ENCODE measurements at regions not wholly inside any gene's neighbourhood (a gene's known extent, or its start where the extent isn't known, plus 50 kb on each side); places are given as distances from the start of the nearest gene placed in this dataset.

DNA sequence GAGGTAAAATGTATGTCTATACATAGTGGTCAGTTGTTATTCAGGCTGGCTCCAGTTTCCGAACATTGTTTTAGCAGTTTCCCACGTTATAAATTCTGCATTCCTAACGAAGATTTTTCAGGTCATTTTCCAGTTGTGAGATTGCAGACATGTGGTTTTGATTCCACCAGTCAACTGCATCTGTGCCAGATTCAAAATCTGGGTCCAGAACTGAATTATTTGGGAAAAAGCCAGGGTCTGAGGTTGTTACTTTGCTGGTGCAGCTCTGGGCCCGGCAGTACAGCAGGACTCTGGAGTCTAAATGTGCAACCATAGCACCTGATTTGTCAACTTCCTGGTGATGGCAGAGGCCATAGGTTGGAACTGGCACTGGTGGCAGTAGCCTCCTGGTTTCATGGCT, 105.7 kb upstream of the MEGF10 start:
- Histone ChIP-seq H3K36me3 (ENCODE audit: insufficient read depth) (no peaks in the 10 kb centered on the region), H3K9ac (no peak overlapping the region), H3K27ac (no peak overlapping the region), H4K20me1 (ENCODE audit: insufficient read depth) (no peaks in the 10 kb centered on the region), H3K4me1 (ENCODE audit: low read depth, poor library complexity, severe bottlenecking) (peaks cover 2% of the 10 kb centered on the region), H2AFZ (ENCODE audit: low read depth) (no peak overlapping the region), H3K4me3 (IDR thresholded peaks at IDR 0.05; ENCODE audit: insufficient read depth, low read depth, low read length) (no peak overlapping the region), H3K79me2 (ENCODE audit: insufficient read depth, low read depth) (no peaks in the 10 kb centered on the region), H3K27me3 (ENCODE audit: insufficient read depth, low read depth) (no peaks in the 10 kb centered on the region), H3K4me2 (no peak overlapping the region)
- TF ChIP-seq CTCF (conservative IDR thresholded peaks at IDR 0.05; ENCODE audit: low read depth, low read length), result no peak

GRCh38 chr5:127186657-127187056, 103.9 kb upstream of the MEGF10 start:
- H3K4me2 ChIP-seq, result no peak overlapping the region
- no peak overlapping the region for H3K27ac ChIP-seq
- no peak for TF ChIP-seq CTCF (conservative IDR thresholded peaks at IDR 0.05; ENCODE audit: low read depth, low read length)
- H3K4me3 ChIP-seq (IDR thresholded peaks at IDR 0.05; ENCODE audit: insufficient read depth, low read depth, low read length), result no peak overlapping the region
- H4K20me1 ChIP-seq (ENCODE audit: insufficient read depth), result no peaks in the 10 kb centered on the region
- H3K4me1 ChIP-seq (ENCODE audit: low read depth, poor library complexity, severe bottlenecking), result no peaks in the 10 kb centered on the region
- H3K36me3 ChIP-seq (ENCODE audit: insufficient read depth), result no peaks in the 10 kb centered on the region
- no peak overlapping the region for H2AFZ ChIP-seq (ENCODE audit: low read depth)
- H3K27me3 ChIP-seq (ENCODE audit: insufficient read depth, low read depth), result no peaks in the 10 kb centered on the region
- H3K9ac ChIP-seq, result no peak overlapping the region
- H3K79me2 ChIP-seq (ENCODE audit: insufficient read depth, low read depth), result no peaks in the 10 kb centered on the region

DNA sequence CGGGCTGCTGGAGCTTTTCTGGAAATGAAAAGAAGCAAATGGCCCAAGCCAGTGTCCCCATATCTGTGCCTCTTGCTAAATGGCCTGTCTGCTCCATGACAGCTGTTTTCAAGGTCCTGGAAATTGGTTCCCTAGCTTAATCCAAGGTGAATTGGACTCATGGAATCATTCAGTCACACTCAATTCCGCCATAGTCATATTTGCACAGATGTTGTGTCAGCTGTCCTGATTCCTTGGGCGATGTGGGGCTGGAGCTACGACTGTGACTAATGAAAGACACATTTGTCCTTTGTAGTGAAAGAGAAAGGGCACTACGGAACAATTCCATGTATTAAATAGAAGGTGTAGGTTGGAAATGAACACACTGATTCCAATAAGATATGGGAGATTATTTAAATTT, 102.9 kb upstream of the MEGF10 start:
- Histone ChIP-seq H3K4me1 (ENCODE audit: low read depth, poor library complexity, severe bottlenecking) (no peaks in the 10 kb centered on the region), H3K4me3 (IDR thresholded peaks at IDR 0.05; ENCODE audit: insufficient read depth, low read depth, low read length) (no peak overlapping the region), H3K79me2 (ENCODE audit: insufficient read depth, low read depth) (no peaks in the 10 kb centered on the region), H4K20me1 (ENCODE audit: insufficient read depth) (no peaks in the 10 kb centered on the region), H3K36me3 (ENCODE audit: insufficient read depth) (no peaks in the 10 kb centered on the region), H3K9ac (no peak overlapping the region), H3K4me2 (no peak overlapping the region), H2AFZ (ENCODE audit: low read depth) (no peak overlapping the region), H3K27me3 (ENCODE audit: insufficient read depth, low read depth) (no peaks in the 10 kb centered on the region), H3K27ac (no peak overlapping the region)
- no peak for TF ChIP-seq CTCF (conservative IDR thresholded peaks at IDR 0.05; ENCODE audit: low read depth, low read length)

DNA sequence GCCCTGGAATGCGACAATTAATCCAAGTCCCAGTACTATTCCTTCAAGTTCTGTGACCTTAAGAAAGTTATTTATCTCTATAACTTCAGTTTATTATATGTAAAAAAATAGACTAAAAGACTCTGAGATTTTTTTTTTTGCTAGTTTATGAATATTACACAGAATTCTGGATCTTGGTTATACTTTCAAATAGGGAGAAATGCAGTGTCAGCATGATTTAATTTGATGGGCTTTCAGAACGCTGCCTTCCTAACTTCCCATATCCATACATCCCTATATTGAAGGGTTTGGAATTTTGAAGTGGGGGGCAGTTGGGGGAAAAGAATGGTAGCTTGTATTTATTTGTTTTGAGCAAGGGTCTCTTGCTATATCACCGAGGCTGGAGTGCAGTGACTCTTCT, 98.4 kb upstream of the MEGF10 start:
- Histone ChIP-seq H3K27ac (no peak overlapping the region), H3K27me3 (ENCODE audit: insufficient read depth, low read depth) (no peaks in the 10 kb centered on the region), H3K36me3 (ENCODE audit: insufficient read depth) (no peaks in the 10 kb centered on the region), H3K4me2 (no peak overlapping the region), H3K4me3 (IDR thresholded peaks at IDR 0.05; ENCODE audit: insufficient read depth, low read depth, low read length) (no peak overlapping the region), H3K79me2 (ENCODE audit: insufficient read depth, low read depth) (no peaks in the 10 kb centered on the region), H3K4me1 (ENCODE audit: low read depth, poor library complexity, severe bottlenecking) (no peaks in the 10 kb centered on the region), H4K20me1 (ENCODE audit: insufficient read depth) (no peaks in the 10 kb centered on the region), H2AFZ (ENCODE audit: low read depth) (no peak overlapping the region), H3K9ac (no peak overlapping the region)
- TF ChIP-seq CTCF (conservative IDR thresholded peaks at IDR 0.05; ENCODE audit: low read depth, low read length), result no peak
